HG02870 (cell line): ENCODE measurements at regions not wholly inside any gene's neighbourhood (a gene's known extent, or its start where the extent isn't known, plus 50 kb on each side); places are given as distances from the start of the nearest gene placed in this dataset.

Experiments
- ATAC-seq: cut with Tn5 transposase; IDR thresholded peaks from one replicate; pipeline ENCODE4 v1.9.1; 2021; ENCODE audit warnings: mild to moderate bottlenecking, moderate library complexity; ENCODE audit not compliant: unreplicated experiment

- ATAC-seq = no peak
These were observed 97.1 kb upstream of the PRR20G start for GRCh38 chr3:127384717-127385539.

- ATAC-seq = no peak
These were observed 95.9 kb upstream of the PRR20G start for GRCh38 chr3:127383656-127384179.

DNA sequence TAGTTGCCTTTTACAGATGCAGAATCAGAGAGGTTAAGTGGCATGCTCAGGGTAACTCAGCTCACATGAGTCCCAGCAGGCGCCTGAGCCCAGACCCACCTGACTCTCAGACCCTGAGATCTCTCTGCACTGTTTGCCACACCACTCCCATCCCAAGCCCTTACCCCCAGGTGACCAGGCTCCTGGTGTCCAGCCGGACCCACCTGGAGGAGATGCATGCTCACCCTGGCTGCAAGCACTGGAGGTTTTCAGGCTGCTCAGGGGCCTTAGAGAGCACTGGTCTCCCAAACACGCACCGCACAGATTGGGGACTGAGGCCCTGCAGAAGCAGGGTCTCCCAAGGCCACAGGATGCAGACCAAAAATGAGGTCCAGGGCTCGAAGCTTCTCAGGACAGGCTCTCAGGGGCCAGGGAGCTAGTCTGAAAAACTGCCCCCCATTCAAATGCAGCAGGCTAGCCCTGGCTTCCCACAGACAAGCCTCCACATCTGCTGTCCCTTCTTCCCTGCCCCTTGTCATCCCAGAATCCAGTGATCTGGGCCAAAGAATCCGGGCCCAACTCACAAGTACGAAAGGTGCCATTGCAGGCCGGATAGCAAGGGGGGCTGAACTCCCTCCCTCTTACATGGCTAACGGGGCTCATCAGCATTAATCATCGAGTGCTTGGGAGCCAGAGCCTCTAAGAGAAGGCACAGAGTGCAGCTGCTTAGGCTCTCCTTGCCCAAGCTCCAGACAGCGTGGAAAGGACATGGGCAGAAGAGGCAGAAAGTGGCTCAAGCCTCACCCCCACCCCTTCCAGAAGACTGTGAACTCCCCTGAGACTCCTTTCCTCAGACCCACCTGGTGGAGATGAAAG, 90.2 kb upstream of the PRR20G start:
- no peak for ATAC-seq

DNA sequence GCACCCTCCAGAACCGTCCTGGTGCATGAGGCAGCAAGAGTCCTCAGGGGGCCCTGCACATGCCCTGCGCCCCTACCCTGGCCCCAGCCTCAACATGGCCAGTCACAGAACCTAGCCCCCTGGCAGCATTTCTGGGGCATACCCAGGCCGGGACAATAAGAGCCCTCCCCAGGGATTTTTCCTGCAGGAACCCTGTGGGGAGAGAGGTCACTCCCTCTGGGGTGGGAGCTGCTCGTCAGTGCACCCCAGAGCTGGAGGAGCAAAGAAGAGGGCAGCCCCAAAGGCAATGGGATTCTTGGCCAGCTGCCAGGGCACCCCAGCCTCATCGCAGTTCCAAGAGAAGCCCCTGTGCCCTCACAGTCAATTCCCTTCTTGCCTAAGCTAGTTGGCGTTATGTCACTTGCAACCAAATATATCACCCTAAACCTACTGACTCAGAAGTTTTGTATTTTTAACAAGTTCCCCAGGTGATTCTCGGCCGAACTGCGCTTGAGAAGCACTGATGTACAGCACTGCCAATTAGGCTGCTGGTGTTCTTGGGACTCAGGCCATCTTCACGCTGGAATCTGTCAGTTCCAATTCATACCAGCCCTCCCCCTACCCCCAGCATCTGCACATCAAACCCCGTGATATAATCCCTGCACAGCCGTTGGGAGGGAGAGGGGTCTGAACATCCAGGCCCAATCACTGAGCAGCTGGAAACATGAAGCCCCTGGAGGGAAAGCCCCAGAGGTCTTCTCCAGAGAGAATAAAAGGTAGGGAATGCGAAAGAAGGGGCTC, 87.5 kb upstream of the PRR20G start:
- no peak for ATAC-seq

DNA sequence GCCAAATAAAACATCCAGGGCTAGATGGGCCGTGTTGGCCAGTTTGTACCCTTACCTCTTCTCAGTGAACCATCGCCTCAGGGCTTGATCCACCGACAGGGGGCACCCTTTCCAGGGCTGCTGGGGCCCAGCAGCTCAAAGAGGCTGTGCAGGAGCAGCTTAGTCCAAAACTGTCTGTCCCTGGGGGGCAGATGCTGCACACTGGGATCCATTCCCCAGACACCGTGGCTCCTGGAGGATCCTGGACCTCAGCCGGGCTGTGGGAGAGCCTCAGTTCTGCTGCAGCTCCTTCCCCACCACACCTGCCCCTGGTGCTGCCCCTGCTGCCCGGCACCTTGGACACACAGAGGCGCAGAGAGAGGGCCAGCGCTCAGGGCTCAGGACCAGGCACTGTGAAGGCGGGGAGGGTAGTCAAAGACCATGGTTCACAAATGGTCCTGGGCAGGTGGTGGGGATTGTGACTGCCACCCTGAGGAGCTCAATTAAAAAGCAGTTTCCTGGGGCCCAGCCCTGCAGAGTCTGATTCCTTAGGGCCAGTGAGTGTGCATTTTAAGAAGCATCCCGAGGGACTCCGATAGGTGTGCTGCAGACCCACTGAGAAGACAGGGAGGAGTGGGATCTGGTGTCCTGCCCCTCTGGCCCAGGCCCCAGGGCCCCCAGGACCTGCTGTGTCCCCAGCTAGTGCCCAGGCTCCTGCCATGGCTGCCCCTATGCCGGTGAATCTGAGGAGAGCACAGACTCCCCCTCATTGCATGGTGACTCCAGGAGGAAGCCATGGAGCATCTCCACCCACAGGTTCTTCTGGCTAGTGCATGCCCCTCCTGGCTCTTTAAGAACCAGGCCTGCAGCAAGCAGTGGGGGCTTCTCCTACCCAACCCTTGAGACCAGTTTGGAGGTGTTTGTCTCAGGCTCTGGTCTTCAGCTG, 86.5 kb upstream of the PRR20G start:
- no peak for ATAC-seq

DNA sequence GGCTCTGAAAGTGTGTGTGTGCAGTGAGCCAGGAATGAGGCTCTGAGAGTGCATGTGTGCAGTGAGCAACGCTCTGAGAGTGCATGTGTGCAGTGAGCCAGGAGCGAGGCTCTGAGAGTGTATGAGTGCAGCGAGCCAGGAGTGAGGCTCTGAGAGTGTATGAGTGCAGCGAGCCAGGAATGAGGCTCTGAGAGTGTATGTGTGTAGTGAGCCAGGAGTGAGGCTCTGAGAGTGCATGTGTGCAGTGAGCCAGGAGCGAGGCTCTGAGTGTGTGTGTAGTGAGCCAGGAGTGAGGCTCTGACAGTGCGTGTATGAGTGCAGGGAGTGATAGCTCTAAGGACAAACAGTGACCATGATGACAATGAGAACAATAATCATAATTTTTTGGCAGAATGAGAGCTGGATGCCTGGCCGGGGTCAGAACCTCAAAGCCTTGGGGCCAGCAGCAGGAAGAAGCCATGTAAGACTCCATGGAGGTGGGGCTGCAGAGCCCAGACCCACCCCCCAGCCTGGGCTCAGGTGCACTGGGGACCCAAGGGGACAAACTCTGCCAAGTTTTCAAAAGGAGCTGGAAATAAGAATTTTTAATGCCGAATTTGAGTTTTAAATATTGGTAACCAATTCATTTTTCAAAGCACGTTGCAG, 85.7 kb upstream of the PRR20G start:
- ATAC-seq = no peak

DNA sequence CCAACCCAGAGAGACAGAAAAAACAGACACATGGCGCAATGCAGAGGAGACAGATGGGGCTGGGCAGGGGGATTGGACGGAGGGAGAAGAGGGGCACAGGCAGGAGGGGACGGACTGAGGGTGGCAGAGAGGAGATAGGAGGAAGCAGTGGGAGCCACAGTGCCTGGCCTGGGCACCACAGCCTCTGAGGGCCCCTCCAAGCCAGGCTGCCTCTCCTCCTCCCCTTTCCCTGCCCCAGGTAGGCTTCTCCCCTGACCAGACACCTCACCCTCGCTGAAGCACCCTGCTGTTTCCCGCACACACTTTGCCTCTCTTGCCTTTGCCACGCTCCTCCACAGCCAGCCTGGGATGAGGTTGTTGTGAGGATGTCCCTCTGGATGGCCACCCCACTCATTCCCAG, 84.0 kb upstream of the PRR20G start:
- no peak for ATAC-seq

GRCh38 chr3:127371334-127371733, 83.5 kb upstream of the PRR20G start:
- ATAC-seq = no peak

DNA sequence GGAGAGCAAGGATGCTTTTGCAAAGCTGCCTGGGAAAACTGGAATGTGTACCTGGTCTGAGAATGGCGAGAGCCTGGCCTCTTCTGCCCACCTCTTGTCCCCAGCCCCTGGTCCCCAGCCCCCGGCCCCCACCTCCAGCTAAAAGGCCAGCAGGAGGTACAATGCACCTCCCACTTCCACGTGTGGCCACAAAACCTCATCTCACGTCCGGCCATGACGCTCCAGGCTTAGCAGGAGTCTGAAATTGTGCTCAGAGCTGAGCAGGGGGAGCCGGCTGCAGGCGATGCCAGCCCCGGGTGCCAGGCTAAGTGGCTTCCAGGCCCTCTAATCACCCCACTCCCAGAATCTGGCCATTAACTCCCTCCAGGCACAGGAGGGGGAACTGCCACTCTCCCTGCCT, 83.1 kb upstream of the PRR20G start:
- ATAC-seq = no peak

GRCh38 chr3:127369356-127369935, 81.6 kb upstream of the PRR20G start:
- ATAC-seq = no peak

DNA sequence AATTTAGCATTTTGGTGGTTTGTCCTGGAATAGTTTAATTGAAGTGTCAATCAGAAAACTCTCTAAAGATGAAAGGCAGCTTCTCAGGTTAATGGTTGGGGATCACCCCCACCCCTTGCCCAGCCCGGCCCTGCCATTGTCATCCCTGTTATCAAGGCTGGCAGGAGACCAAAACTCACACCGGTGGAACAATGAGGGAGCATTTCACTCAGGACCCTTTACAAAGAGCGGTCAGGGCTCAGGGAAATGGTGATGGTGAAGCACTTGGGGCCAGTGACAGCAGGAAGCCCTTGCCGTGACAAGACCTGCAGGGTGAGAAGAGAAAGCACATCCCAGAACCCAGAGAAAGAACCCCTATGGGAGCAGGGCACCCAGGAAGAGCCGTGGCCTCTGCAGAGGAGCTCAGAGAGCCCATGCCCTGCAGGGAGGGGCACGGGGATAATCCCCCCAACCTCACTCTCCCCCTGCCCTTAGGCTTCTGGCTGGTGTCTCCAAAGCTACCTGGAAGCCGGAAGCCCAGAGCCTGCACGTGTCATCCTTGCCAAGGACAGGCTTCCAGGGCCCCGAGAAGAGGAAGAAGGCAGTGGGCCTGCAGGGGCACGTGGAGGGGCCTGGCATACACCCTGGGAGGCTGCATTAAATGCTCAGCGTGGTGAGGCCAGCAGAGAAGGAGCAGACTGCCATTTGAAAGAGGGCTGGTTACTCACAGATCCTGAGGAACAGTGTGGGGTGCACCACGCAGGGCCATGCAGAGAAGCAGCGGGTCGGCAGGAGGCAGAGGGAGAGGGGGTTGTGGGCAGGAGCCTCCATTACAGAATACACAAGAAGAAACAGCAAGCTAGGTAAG, 80.6 kb upstream of the PRR20G start:
- no peak for ATAC-seq

GRCh38 chr3:127367593-127367992, 79.7 kb upstream of the PRR20G start:
- no peak for ATAC-seq

DNA sequence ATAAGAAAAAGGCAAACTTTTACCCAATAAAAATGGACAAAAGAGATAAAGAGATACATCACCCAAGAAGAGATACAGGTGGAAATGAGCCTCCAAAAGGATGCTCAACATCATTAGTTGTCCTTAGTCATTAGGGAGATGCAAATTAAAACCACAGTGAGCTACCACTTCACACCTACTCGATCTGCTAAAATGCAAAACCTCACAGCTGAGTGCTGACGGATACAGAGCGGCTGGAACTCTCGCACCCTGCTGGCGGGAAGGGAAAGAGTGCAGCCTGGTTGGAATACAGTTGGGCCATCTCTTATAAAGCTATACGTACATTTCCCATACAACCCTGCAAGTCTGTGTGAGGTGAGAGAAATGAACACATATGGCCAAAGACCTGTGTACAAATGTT, 78.5 kb upstream of the PRR20G start:
- no peak for ATAC-seq

GRCh38 chr3:127365163-127365798, 77.4 kb upstream of the PRR20G start:
- no peak for ATAC-seq

- no peak for ATAC-seq
These were observed 76.0 kb upstream of the PRR20G start for GRCh38 chr3:127363891-127364290.

DNA sequence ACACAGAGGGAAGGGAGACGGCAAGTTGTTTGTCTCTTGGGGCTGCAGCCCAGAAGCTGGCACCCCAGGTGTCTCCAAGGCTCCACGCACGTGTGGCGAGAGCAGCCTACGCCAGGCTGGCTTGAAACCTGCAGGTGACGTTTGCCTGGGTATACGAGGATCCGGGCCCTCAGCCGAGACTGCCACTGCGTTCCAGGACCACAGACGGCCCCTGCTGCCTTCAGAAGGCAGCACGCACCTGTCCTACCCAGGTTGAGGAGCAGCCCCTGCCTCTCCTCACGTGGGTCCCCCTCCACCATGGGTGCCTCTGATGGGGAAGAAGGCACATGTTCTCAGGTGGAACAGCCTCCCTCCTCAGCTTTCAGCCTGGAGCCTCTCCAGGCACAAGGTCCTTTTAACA, 75.3 kb upstream of the PRR20G start:
- no peak for ATAC-seq

GRCh38 chr3:127360647-127361046, 72.8 kb upstream of the PRR20G start:
- no peak for ATAC-seq

- no peak for ATAC-seq
These were observed 70.8 kb upstream of the PRR20G start for GRCh38 chr3:127358641-127359040.
